ENCODE measurements at regions not wholly inside any gene's neighbourhood (a gene's known extent, or its start where the extent isn't known, plus 50 kb on each side); places are given as distances from the start of the nearest gene placed in this dataset.
"Not testable (repeated sequence)": the region's sequence is repeated elsewhere in the genome, so short reads cannot be mapped to it uniquely, and the experiment has no call there.

- Histone ChIP-seq H3K27ac (no peak overlapping the region), H3K27me3 (no peaks in the 10 kb centered on the region), H3K9me3 (no peaks in the 10 kb centered on the region), H3K4me1 (no peaks in the 10 kb centered on the region), H3K4me3 (no peak overlapping the region), H3K36me3 (no peaks in the 10 kb centered on the region)
- ATAC-seq (no peak), DNase-seq (no peak)
- intact Hi-C loops (cut with DNase I) = no loop called here
- no peak for TF ChIP-seq POLR2A (IDR thresholded peaks at IDR 0.05)
- TF ChIP-seq, protein P1, sequence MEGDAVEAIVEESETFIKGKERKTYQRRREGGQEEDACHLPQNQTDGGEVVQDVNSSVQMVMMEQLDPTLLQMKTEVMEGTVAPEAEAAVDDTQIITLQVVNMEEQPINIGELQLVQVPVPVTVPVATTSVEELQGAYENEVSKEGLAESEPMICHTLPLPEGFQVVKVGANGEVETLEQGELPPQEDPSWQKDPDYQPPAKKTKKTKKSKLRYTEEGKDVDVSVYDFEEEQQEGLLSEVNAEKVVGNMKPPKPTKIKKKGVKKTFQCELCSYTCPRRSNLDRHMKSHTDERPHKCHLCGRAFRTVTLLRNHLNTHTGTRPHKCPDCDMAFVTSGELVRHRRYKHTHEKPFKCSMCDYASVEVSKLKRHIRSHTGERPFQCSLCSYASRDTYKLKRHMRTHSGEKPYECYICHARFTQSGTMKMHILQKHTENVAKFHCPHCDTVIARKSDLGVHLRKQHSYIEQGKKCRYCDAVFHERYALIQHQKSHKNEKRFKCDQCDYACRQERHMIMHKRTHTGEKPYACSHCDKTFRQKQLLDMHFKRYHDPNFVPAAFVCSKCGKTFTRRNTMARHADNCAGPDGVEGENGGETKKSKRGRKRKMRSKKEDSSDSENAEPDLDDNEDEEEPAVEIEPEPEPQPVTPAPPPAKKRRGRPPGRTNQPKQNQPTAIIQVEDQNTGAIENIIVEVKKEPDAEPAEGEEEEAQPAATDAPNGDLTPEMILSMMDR (IDR thresholded peaks at IDR 0.05) = no peak
- 45% methylated on average over 2 of the region's 2 CpGs for WGBS (ENCODE audit: insufficient coverage, low coverage, low lambda C conversion rate, missing lambda C conversion rate)
Observed at GRCh38 chr14:82661258-82661657, 1127.6 kb upstream of the SEL1L start.

DNA sequence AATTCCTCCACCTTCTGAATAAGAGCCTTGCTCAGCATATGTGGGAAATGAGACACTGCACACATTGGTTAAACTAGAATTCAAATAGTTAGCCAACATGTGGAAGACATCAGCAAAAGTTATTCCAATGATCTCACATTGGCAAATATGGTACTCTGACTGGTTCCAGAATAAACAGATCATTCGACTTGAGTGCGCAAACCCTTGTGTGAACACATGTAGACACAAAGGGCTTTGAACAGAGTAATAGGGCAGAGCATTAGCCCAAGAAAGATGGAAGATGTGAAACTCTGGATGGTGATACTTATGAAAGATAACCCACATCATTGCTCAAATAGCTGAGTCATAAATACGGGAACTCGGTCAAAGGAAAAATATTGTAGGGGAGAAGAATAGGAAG, 1133.4 kb upstream of the SEL1L start:
- 71% methylated on average over 4 of the region's 4 CpGs for WGBS (ENCODE audit: insufficient coverage, low coverage, low lambda C conversion rate, missing lambda C conversion rate)
- no peak for ATAC-seq

DNA sequence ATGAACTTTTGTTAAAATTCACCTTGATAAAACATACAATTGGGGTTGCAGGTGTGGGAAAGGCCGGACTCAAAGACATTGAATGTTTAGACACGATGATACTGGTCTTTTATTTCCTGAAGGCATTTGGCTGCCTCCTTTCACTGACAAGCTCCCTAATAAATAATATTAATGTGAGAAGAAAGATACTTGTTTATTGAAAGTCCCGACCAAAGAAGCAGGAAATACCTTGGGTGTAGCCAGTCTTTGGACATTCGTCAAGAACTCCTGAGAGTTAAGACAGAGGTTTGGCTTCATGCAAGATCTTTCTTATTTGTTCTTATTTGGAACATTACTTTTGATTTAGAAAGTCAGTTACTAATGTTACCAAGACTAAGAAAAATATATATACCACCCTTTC, 1133.8 kb upstream of the SEL1L start:
- H3K4me1 ChIP-seq = no peaks in the 10 kb centered on the region
- TF ChIP-seq POLR2A (IDR thresholded peaks at IDR 0.05) = no peak
- TF ChIP-seq, protein P1 (IDR thresholded peaks at IDR 0.05) = no peak
- no peak overlapping the region for H3K4me3 ChIP-seq
- no peaks in the 10 kb centered on the region for H3K36me3 ChIP-seq
- WGBS (ENCODE audit: insufficient coverage, low coverage, low lambda C conversion rate, missing lambda C conversion rate) = 16% methylated on average over 4 of the region's 4 CpGs
- no peak for ATAC-seq
- no peaks in the 10 kb centered on the region for H3K9me3 ChIP-seq
- no peaks in the 10 kb centered on the region for H3K27me3 ChIP-seq
- no peak for DNase-seq
- intact Hi-C loops (cut with DNase I) = no loop called here
- no peak overlapping the region for H3K27ac ChIP-seq

More for the DNA sequence above, 1133.4 kb upstream of the SEL1L start:
- intact Hi-C loops (cut with DNase I) = no loop called here
- no peak for TF ChIP-seq POLR2A (IDR thresholded peaks at IDR 0.05)
- TF ChIP-seq, protein P1 (IDR thresholded peaks at IDR 0.05) = no peak
- Histone ChIP-seq H3K4me1 (no peaks in the 10 kb centered on the region), H3K9me3 (no peaks in the 10 kb centered on the region), H3K27ac (no peak overlapping the region), H3K36me3 (no peaks in the 10 kb centered on the region), H3K27me3 (no peaks in the 10 kb centered on the region), H3K4me3 (no peak overlapping the region)
- DNase-seq = no peak

- no peak overlapping the region for H3K27ac ChIP-seq
- 75% methylated on average over 1 of the region's 2 CpGs for WGBS (ENCODE audit: insufficient coverage, low coverage, low lambda C conversion rate, missing lambda C conversion rate)
- no peaks in the 10 kb centered on the region for H3K4me1 ChIP-seq
- H3K36me3 ChIP-seq = no peaks in the 10 kb centered on the region
- no peak overlapping the region for H3K4me3 ChIP-seq
- ATAC-seq = no peak
- no peaks in the 10 kb centered on the region for H3K27me3 ChIP-seq
- TF ChIP-seq, protein P1 (IDR thresholded peaks at IDR 0.05) = no peak
- TF ChIP-seq POLR2A (IDR thresholded peaks at IDR 0.05) = no peak
- DNase-seq = no peak
- H3K9me3 ChIP-seq = no peaks in the 10 kb centered on the region
- intact Hi-C loops (cut with DNase I) = no loop called here
Observed at GRCh38 chr14:82676403-82676802, 1142.8 kb upstream of the SEL1L start.

DNA sequence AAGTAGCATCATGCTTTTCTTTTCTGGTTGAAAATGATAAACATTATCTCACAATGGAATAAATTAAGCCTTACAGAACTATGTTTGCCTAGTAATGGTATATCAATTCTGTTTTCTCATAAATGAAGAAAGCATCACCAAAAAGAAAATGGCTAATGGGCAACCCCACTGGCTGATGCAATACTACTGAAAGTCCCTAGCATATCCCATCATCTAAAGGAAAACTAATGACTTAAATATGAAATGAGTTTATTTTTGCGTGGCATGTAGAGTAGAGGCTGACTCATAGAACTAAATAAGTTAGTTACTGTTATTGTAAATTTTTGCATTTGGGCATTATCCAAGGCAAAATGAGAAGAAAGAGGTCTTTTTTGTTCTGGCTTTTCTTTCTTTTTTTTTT, 1156.3 kb upstream of the SEL1L start:
- 21% methylated on average over 1 of the region's 1 CpG for WGBS (ENCODE audit: insufficient coverage, low coverage, low lambda C conversion rate, missing lambda C conversion rate)
- no peak for ATAC-seq
- H3K36me3 ChIP-seq = no peaks in the 10 kb centered on the region
- H3K9me3 ChIP-seq = no peaks in the 10 kb centered on the region
- no peaks in the 10 kb centered on the region for H3K27me3 ChIP-seq
- H3K4me3 ChIP-seq = no peak overlapping the region
- intact Hi-C loops (cut with DNase I) = no loop called here
- TF ChIP-seq, protein P1 (IDR thresholded peaks at IDR 0.05) = no peak
- no peak for TF ChIP-seq POLR2A (IDR thresholded peaks at IDR 0.05)
- H3K27ac ChIP-seq = no peak overlapping the region
- no peaks in the 10 kb centered on the region for H3K4me1 ChIP-seq
- DNase-seq = no peak

DNA sequence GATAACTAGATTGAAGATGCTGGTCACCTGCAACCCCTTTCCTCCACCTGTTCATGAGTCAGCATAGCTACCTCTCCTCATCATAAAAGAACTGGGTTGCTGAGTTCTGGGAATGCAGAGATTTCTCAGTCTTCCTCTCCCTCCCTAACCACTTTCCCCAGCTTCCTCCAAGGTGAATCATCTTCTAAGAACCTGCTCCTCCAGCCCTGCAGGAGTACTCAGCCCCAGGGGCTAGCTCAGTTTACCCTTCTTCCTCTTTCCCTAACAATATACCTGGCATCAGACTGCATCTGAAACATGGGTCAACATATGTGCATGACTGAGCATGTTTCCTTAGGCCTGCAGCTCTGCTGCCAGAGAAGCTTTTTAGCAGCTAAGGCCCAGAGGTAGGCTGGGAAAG, 1157.5 kb upstream of the SEL1L start:
- H3K27me3 ChIP-seq; H3K36me3 ChIP-seq; intact Hi-C loops (cut with DNase I); H3K4me1 ChIP-seq; H3K4me3 ChIP-seq; H3K27ac ChIP-seq; DNase-seq; H3K9me3 ChIP-seq; ATAC-seq: not testable (repeated sequence)
